ENCODE measurements at regions not wholly inside any gene's neighbourhood (a gene's known extent, or its start where the extent isn't known, plus 50 kb on each side); places are given as distances from the start of the nearest gene placed in this dataset.

GRCh38 chr13:27372896-27373295, 51.5 kb upstream of the GTF3A start:
- Histone ChIP-seq H3K27ac (ENCODE audit: low read depth, low read length) (no peak overlapping the region), H3K9me3 (ENCODE audit: insufficient read depth, low read depth, low read length) (no peaks in the 10 kb centered on the region), H3K36me3 (ENCODE audit: insufficient read depth, low read length) (no peaks in the 10 kb centered on the region), H3K4me3 (ENCODE audit: insufficient read depth, low read depth, low read length) (no peak overlapping the region), H3K4me1 (ENCODE audit: insufficient read depth, low read length) (no peaks in the 10 kb centered on the region), H4K20me1 (ENCODE audit: insufficient read depth, low read length) (no peaks in the 10 kb centered on the region), H3K9ac (ENCODE audit: low read length) (no peak overlapping the region), H3K27me3 (ENCODE audit: insufficient read depth, low read length) (peaks cover 26% of the 10 kb centered on the region), H3K4me2 (ENCODE audit: low read length) (no peak overlapping the region), H3K79me2 (ENCODE audit: insufficient read depth, low read length) (no peaks in the 10 kb centered on the region), H2AFZ (ENCODE audit: low read depth, low read length) (no peak overlapping the region)
- no peak overlapping the region for H3K4me3 Mint-ChIP-seq (ENCODE audit: unreplicated experiment)
- TF ChIP-seq CTCF (IDR thresholded peaks at IDR 0.05; ENCODE audit: insufficient read depth, low read depth, low read length) (no peak), EZH2 (IDR thresholded peaks at IDR 0.05; ENCODE audit: insufficient read depth, low read length) (no peak)
- DNase-seq (ENCODE audit: low read depth) (no peak), FAIRE-seq (no peak)
- H3K9me3 Mint-ChIP-seq (ENCODE audit: unreplicated experiment) = peaks cover 8% of the 10 kb centered on the region
- no peak overlapping the region for H3K27ac Mint-ChIP-seq (ENCODE audit: unreplicated experiment)
- H3K27me3 Mint-ChIP-seq (ENCODE audit: low read depth, unreplicated experiment) = peaks cover 48% of the 10 kb centered on the region
- H3K4me1 Mint-ChIP-seq (ENCODE audit: low read depth, unreplicated experiment) = no peaks in the 10 kb centered on the region
- no peaks in the 10 kb centered on the region for H3K36me3 Mint-ChIP-seq (ENCODE audit: low read depth, unreplicated experiment)

- H3K9me3 Mint-ChIP-seq (ENCODE audit: unreplicated experiment) = peaks cover 8% of the 10 kb centered on the region
- H3K27ac Mint-ChIP-seq (ENCODE audit: unreplicated experiment) = no peak overlapping the region
- H3K4me1 ChIP-seq (ENCODE audit: insufficient read depth, low read length) = no peaks in the 10 kb centered on the region
- H3K4me3 Mint-ChIP-seq (ENCODE audit: unreplicated experiment) = no peak overlapping the region
- H3K27me3 Mint-ChIP-seq (ENCODE audit: low read depth, unreplicated experiment) = peaks cover 43% of the 10 kb centered on the region
- DNase-seq (ENCODE audit: low read depth) (no peak), FAIRE-seq (no peak)
- H3K27ac ChIP-seq (ENCODE audit: low read depth, low read length) = no peak overlapping the region
- H3K4me1 Mint-ChIP-seq (ENCODE audit: low read depth, unreplicated experiment) = no peaks in the 10 kb centered on the region
- H3K9ac ChIP-seq (ENCODE audit: low read length) = no peak overlapping the region
- H3K79me2 ChIP-seq (ENCODE audit: insufficient read depth, low read length) = no peaks in the 10 kb centered on the region
- no peaks in the 10 kb centered on the region for H3K36me3 ChIP-seq (ENCODE audit: insufficient read depth, low read length)
- no peak overlapping the region for H3K4me2 ChIP-seq (ENCODE audit: low read length)
- H3K9me3 ChIP-seq (ENCODE audit: insufficient read depth, low read depth, low read length) = no peaks in the 10 kb centered on the region
- H3K4me3 ChIP-seq (ENCODE audit: insufficient read depth, low read depth, low read length) = no peak overlapping the region
- no peaks in the 10 kb centered on the region for H4K20me1 ChIP-seq (ENCODE audit: insufficient read depth, low read length)
- H2AFZ ChIP-seq (ENCODE audit: low read depth, low read length) = no peak overlapping the region
- no peaks in the 10 kb centered on the region for H3K36me3 Mint-ChIP-seq (ENCODE audit: low read depth, unreplicated experiment)
- no peak for TF ChIP-seq CTCF (IDR thresholded peaks at IDR 0.05; ENCODE audit: insufficient read depth, low read depth, low read length)
- TF ChIP-seq EZH2 (IDR thresholded peaks at IDR 0.05; ENCODE audit: insufficient read depth, low read length) = no peak
- H3K27me3 ChIP-seq (ENCODE audit: insufficient read depth, low read length) = peaks cover 26% of the 10 kb centered on the region
These were observed 50.2 kb upstream of the GTF3A start for GRCh38 chr13:27374126-27374613.
